ENCODE measurements at regions not wholly inside any gene's neighbourhood (a gene's known extent, or its start where the extent isn't known, plus 50 kb on each side); places are given as distances from the start of the nearest gene placed in this dataset.

DNA sequence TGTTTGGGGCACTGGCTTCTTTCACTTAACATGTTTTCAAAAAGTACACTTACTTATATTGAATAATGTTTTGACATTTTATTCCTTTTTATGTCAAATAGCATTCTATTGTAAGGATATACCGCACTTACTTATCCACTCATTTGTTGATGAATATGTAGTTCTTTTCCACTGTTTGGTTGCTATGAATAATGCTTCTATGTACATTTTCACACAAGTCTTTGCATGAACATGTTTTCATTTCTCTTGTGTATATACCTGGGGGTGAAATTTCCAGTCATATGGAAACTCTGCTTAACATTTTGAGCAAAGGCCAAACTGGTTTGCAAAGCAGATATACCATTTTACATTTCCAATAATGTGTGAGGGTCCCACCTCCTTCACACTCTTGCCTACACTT is 202.3 kb upstream of the GGTLC1 start:
- intact Hi-C loops (cut with DNase I), result no loop called here
- no peak for DNase-seq
- H3K4me3 ChIP-seq, result no peak overlapping the region
- no peak for ATAC-seq
- no peaks in the 10 kb centered on the region for H3K27me3 ChIP-seq
- TF ChIP-seq, protein P1, sequence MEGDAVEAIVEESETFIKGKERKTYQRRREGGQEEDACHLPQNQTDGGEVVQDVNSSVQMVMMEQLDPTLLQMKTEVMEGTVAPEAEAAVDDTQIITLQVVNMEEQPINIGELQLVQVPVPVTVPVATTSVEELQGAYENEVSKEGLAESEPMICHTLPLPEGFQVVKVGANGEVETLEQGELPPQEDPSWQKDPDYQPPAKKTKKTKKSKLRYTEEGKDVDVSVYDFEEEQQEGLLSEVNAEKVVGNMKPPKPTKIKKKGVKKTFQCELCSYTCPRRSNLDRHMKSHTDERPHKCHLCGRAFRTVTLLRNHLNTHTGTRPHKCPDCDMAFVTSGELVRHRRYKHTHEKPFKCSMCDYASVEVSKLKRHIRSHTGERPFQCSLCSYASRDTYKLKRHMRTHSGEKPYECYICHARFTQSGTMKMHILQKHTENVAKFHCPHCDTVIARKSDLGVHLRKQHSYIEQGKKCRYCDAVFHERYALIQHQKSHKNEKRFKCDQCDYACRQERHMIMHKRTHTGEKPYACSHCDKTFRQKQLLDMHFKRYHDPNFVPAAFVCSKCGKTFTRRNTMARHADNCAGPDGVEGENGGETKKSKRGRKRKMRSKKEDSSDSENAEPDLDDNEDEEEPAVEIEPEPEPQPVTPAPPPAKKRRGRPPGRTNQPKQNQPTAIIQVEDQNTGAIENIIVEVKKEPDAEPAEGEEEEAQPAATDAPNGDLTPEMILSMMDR (IDR thresholded peaks at IDR 0.05), result no peak
- no peaks in the 10 kb centered on the region for H3K36me3 ChIP-seq
- no peaks in the 10 kb centered on the region for H3K4me1 ChIP-seq
- no peak overlapping the region for H3K27ac ChIP-seq
- H3K9me3 ChIP-seq, result no peaks in the 10 kb centered on the region

DNA sequence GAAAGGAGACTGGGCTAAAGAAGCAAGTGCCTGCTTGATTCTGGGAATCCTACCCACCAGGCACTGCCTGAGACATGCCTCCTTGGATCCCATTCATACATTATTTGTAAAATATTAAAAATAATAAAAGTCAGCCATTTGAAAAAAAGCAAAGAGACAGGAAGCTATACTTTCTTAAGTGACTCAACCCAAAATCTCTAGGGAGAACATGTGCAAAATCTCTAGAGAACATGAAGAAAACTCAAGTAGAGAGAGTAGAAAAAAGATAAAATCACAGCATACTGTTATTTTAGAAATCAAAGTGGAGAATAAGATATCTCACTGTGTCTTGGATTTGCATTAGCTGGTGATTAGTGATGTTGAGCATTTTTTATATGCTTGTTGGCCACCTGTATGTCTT is 197.2 kb upstream of the GGTLC1 start:
- Histone ChIP-seq H3K27ac (no peak overlapping the region), H3K36me3 (no peaks in the 10 kb centered on the region), H3K4me3 (no peak overlapping the region), H3K4me1 (no peaks in the 10 kb centered on the region), H3K27me3 (no peaks in the 10 kb centered on the region), H3K9me3 (no peaks in the 10 kb centered on the region)
- ATAC-seq (no peak), DNase-seq (no peak)
- TF ChIP-seq, protein P1 (IDR thresholded peaks at IDR 0.05), result no peak
- intact Hi-C loops (cut with DNase I), result no loop called here

DNA sequence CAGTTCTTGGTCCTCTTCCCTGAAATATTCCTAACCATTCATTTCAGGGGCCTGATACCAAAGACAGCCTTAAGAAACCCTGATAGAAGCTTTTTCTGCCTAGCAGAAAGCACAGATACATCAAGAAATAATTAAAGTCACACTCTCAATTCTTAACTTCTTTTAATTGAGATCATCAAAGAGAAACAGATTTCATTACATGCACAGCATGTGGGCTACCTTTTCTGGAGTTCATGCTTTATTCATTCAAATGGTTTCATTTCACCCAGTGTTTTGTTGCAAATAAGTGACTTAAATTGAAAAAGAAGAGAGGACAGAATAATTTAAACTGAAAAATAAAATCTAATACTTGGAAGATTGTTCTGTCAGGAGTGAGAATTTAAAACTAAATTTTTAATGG is 192.6 kb upstream of the GGTLC1 start:
- TF ChIP-seq, protein P1 (IDR thresholded peaks at IDR 0.05), result no peak
- ATAC-seq, result no peak
- no peaks in the 10 kb centered on the region for H3K36me3 ChIP-seq
- no peak overlapping the region for H3K27ac ChIP-seq
- no peak for DNase-seq
- H3K27me3 ChIP-seq, result no peaks in the 10 kb centered on the region
- intact Hi-C loops (cut with DNase I), result no loop called here
- no peaks in the 10 kb centered on the region for H3K9me3 ChIP-seq
- no peak overlapping the region for H3K4me3 ChIP-seq
- H3K4me1 ChIP-seq, result no peaks in the 10 kb centered on the region

DNA sequence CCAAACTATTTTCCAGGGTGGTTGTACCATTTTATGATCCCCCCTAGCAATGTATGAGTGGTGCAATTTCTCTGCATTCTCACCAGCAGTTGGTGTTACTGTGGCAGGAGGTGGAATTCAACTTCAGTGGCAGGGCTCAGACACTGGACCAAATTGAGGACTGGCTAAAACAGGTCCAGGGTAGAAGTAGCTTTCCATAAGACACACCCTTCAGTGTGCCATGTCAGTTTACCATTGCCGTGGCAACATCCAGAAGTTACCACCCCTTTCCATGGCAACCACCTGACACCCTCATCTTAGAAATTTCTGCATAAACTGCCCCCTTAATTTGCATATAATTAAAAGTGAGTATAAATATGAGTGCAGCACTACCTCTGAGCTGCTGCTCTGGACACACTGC is 180.7 kb upstream of the GGTLC1 start:
- intact Hi-C loops (cut with DNase I), result no loop called here
- TF ChIP-seq, protein P1 (IDR thresholded peaks at IDR 0.05), result no peak
- no peaks in the 10 kb centered on the region for H3K27me3 ChIP-seq
- no peak overlapping the region for H3K27ac ChIP-seq
- H3K4me1 ChIP-seq, result no peaks in the 10 kb centered on the region
- ATAC-seq, result no peak
- no peak for DNase-seq
- no peak overlapping the region for H3K4me3 ChIP-seq
- no peaks in the 10 kb centered on the region for H3K36me3 ChIP-seq
- no peaks in the 10 kb centered on the region for H3K9me3 ChIP-seq

DNA sequence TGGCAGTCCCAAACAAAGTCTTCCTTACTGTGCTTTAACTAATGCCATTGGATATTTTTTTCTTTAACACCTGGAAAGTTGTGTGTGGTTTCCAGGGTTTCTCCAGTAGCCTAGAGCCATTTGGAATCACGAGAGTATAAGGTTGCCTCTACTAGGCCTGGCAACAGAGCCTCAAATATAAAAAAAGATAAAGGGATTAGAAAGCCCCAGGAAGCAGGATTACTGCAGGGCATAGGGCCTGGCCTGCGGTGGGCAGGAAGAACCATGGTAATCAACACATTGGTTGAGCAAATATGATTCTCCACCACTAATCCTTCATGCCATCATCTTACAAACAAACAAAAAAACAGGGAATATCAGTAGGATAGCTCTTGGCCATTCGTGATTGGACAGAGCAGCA is 177.8 kb upstream of the GGTLC1 start:
- Histone ChIP-seq H3K4me3 (no peak overlapping the region), H3K4me1 (no peaks in the 10 kb centered on the region), H3K36me3 (no peaks in the 10 kb centered on the region), H3K9me3 (no peaks in the 10 kb centered on the region), H3K27me3 (no peaks in the 10 kb centered on the region), H3K27ac (no peak overlapping the region)
- ATAC-seq (no peak), DNase-seq (no peak)
- intact Hi-C loops (cut with DNase I), result no loop called here
- TF ChIP-seq, protein P1 (IDR thresholded peaks at IDR 0.05), result no peak

DNA sequence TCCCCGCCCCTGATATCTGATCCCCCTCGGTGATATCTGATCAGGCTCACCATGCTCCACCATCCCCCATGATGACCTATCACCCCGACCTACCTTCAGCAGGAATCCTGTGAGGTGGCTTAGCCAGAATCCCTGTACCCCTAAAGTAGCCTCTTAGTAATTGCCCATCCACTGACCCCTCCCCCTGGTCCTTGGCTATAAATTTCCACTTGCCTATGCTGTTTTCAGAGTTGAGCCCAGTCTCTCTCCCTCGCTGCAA is 177.5 kb upstream of the GGTLC1 start:
- ATAC-seq (no peak), DNase-seq (no peak)
- Histone ChIP-seq H3K4me3 (no peak overlapping the region), H3K4me1 (no peaks in the 10 kb centered on the region), H3K27me3 (no peaks in the 10 kb centered on the region), H3K9me3 (no peaks in the 10 kb centered on the region), H3K36me3 (no peaks in the 10 kb centered on the region), H3K27ac (no peak overlapping the region)
- TF ChIP-seq, protein P1 (IDR thresholded peaks at IDR 0.05), result no peak
- intact Hi-C loops (cut with DNase I), result no loop called here
